SIG-M5 treated with dmso at 0.1 percent for 504 hours (cell line): ENCODE measurements at regions not wholly inside any gene's neighbourhood (a gene's known extent, or its start where the extent isn't known, plus 50 kb on each side); places are given as distances from the start of the nearest gene placed in this dataset.

Experiments used
- DNase-seq: peaks from one replicate; lab custom pipeline; 2025; ENCODE audit not compliant: unreplicated experiment; lab: John Stamatoyannopoulos, UW

DNA sequence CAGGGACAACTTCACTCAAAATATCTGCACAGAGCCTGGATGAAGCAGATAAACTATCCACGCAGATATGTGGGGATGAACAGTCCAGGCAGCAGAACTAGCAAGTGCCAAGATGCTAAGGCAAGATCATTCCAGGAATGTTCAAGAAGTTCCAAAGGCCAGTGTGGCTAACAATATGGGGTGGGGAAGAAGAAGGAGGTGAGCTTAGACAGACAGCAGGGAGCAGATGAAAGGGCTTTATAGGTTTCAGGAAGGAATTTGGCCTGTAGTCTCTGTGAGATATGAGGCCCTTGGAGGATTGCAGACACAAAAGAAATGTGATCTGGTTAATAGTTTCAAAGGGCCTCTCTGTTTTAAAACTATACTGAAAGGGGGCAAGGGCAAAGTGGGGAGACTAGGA is 63.5 kb upstream of the PPM1H start:
- no peak for DNase-seq

DNA sequence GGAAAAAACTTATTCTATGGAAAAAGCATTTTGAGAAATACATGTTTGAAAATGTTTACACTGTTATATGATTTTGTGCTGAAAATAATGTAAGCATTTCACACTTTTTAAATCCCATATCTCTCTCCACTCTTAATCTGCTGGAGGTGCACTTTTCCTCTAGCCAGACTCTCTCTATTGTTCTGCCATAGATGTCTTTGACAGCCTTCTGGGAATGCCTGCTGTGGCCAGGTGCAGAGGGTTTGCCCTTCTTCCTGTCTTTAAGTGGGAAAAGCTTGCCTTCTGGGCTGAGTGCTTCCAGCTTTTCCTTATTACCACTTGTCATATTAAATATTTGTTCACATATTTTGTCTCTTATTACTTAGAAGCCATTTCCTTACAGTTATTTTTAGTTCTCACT is 60.1 kb upstream of the PPM1H start:
- no peak for DNase-seq

DNA sequence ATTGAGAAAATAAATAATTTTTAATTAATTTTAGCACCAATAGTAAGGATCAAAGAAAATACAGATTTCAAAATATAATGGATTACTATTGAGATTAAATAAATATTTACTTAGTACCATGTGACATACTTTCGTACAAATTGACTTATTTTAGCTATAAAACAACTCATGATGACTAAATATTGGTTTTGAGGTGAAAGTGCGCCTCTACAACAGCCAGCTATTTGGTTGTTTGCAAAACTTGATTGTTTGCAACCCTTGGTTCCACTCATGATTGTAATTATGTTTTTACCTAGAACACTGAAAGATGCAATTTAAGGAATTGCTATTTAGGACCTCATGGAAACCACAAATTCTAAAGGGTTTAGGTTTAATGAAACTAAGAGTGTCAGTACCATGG is 51.9 kb upstream of the PPM1H start:
- no peak for DNase-seq
